NCI-H446 (cell line): ENCODE measurements at regions not wholly inside any gene's neighbourhood (a gene's known extent, or its start where the extent isn't known, plus 50 kb on each side); places are given as distances from the start of the nearest gene placed in this dataset.

ENCODE experiments used
- DNase-seq, 2 experiments: peaks; one replicate each; lab custom pipeline; 2025; lab: John Stamatoyannopoulos, UW

DNA sequence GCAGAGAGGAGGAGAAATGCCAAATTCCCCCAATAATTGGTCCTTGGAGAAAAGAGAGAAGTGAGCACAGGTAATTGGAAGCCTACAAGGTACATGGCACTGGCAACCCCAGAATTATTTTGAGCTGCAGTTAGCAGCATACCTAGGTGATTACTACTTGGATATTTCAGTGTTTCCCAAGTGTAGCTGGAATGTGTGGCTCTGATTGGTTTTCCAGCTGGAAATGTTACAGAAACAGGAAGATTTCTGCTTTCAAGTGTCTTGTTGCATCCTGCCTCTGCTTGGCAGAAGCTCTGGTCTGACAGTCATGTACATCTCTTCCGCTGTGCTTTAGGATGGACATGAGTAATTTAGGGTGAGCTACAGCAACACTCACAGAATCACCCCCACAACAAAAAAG, 262.1 kb downstream of the ENC1 start:
- no peak for DNase-seq

DNA sequence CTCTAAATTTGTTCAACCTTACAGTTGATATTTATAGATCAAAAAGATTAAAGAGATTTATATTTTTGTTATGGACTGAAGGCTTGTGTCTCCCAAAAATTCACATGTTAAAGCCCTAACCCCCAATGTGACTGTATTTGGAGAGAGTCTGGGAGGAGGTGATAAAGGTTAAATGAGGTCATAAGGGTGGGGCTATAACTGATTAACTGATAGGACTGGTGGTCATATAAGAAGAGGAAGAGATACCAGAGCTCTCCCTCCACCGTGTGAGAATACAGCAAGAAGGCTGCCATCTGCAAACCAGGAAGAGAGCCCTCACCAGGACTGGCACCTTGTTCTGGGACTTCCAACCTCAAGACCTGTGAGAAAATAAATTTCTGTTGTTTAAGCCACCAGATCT, 264.3 kb downstream of the ENC1 start:
- DNase-seq: no peak

DNA sequence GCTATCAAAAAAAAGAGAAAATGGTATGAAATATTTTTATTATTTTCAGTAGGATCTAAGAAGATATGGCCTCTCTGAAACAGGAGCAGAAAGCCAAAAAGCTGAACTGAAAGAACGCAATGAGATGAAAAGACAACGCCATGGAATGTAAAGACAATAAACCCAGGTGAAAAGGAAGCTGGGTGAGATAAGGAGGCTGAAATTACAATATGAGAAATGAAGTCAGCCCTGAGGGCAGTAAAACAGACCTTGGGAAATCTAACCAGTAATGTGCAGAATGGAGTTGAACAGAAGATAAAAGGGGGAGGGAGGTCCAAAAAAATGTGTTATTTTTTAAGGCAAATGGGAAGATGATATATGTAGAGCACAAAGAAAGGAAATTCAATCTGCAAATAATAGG, 265.3 kb downstream of the ENC1 start:
- no peak for DNase-seq

DNA sequence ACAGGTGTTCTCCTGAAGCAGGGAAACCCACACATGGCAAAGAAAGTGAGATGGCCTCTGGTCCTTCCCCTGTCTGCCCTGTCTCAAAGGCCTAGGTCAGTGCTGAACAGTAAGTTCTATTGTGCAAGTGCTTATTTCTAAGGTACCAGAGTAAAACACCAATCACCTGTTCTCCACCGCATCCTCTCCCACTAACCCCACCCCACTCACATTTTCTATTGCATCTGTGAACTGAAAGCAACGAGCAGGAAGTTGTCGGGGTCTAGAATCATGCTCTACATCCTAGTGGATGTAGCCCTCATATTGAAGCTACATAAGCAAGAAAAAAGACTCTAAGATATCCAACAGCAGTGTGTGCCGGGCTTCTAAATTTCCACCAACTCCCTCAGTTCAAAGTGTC, 265.9 kb downstream of the ENC1 start:
- DNase-seq: no peak

DNA sequence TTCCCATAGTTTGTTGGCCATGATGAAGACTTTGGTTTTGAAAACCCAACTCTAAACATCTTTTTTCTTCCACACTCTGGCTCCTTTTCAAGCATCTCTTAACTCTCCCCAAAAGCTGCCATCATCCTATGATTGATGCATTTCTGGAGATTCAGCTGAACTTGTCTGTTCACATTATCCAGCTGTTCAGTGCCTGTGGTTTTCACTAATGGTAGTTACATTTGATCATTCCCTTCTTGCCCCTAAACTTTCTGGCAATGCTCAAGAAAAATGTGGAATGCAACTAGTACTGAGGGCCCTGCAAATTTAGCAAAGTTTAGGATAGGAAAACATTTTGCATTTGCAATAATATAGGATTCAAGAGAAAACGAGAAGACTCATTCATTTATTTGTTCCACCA, 267.5 kb downstream of the ENC1 start:
- DNase-seq: no peak

GRCh38 chr5:74372502-74373064, 267.9 kb downstream of the ENC1 start:
- DNase-seq: no peak

GRCh38 chr5:74372051-74372450, 268.5 kb downstream of the ENC1 start:
- DNase-seq: no peak

GRCh38 chr5:74371621-74372020, 268.9 kb downstream of the ENC1 start:
- no peak for DNase-seq

- peak in 1 of 2 experiments; percentile 76 for DNase-seq
These were observed 270.4 kb downstream of the ENC1 start for GRCh38 chr5:74370168-74370567.

DNA sequence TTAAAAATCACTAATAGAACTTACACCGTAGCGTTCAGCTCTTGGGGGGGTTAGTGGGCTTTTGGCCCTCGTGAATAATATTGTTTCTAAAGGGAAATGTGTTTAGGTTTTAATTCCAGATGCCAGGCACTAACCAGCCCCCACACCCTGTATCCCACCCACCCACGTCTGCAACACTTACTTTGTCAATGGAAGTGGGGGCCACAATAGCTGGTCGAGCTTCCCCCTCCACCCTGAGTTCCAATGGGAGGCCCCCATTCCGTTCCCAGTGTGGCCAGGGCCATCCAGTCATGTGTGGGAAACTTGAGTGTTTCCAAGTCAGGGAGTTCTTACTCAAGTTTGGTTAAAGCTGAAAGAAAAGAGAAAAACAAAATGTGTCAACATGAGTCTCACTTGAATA, 271.4 kb downstream of the ENC1 start:
- DNase-seq: no peak

- DNase-seq: no peak
These were observed 272.6 kb downstream of the ENC1 start for GRCh38 chr5:74367934-74368333.

- DNase-seq: no peak
These were observed 273.2 kb downstream of the ENC1 start for GRCh38 chr5:74367241-74367733.

- no peak for DNase-seq
These were observed 274.8 kb downstream of the ENC1 start for GRCh38 chr5:74365723-74366122.

- no peak for DNase-seq
These were observed 276.0 kb downstream of the ENC1 start for GRCh38 chr5:74364507-74364906.

DNA sequence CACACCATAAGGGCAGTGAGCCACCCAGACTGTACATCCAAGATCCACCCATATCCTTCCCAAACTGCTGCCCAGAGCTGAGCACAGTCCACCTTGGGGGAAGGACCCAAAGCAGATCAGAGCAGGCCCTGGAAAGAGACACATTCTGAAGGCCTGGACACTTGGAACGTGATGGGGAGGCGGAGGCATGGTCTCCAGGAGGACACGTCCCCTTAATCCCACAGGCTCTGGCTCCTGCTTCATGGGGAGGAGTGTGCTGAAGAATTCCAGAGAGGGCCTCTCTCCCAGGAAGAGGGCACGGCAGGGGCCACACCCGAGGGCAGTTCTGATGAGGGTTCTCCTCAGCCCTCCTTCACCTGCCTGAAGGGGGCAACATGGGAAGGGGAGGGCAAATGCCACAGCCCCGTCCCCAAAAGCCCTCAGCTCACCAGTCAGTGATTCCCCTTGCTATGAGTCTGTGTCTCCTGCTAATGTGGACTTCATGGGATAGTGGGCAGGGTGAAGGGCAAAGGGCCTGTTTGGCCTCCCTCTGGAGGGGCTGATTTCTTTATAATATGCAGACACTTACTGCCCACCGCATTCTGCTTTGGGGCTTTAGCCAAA, 276.8 kb downstream of the ENC1 start:
- no peak for DNase-seq

- no peak for DNase-seq
These were observed 278.8 kb downstream of the ENC1 start for GRCh38 chr5:74361406-74362358.

GRCh38 chr5:74360535-74361210, 279.9 kb downstream of the ENC1 start:
- no peak for DNase-seq

- peak in 1 of 2 experiments; percentile 46 for DNase-seq
These were observed 282.7 kb downstream of the ENC1 start for GRCh38 chr5:74357827-74358226.

DNA sequence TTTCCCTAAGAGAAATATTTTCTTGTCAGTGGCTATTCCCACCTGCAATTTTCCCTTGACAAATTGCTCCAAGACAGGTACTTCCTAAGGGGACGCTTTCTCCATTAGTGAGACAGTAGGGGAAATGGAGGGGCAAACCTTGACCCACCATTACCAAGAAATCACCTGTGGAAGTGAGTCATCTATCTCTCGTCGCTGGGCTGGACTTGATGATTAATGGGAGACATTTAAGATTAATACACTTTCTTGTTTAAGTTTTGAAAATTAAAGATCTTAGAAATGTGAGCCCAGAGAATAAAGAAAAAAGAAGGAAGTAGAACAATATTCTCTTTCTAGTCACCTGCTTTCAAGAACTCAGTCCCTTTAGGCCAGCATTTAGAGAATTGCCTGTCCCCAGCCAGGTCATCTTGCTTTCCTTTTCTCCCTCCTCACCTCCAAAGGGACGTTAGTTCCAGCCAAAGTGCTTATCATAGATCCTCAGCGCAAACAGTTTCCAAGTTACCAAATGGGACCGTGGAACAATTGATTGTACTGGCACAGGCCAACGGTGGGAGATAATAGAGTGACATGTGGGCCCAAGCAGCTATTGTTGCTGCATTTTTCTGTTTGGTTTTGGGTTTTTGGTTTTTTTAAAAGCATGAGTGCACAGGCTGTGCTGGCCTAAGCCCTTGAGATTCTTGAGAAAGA, 284.4 kb downstream of the ENC1 start:
- no peak for DNase-seq

GRCh38 chr5:74355041-74355824, 285.3 kb downstream of the ENC1 start:
- DNase-seq: no peak

DNA sequence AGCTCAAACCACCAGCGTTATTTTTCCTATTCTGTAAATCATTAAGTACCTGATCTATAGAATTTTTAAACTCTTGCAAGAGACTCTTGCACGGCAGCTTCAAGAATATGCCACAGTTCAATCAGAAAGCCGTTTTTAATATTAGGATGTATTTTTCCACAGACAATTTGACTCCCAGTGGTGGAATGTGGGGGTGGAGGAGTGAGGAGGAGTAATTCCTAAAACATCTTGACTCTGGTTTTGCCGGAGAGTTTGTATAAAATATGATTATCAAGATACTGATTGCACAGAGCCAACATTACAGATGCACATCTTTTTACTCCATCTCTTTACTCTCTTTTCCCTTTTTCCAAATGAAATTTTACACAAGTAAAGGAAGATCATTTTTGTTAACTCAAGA, 288.3 kb downstream of the ENC1 start:
- DNase-seq: no peak
